ENCODE measurements at regions not wholly inside any gene's neighbourhood (a gene's known extent, or its start where the extent isn't known, plus 50 kb on each side); places are given as distances from the start of the nearest gene placed in this dataset.

GRCh38 chr12:127119600-127120140, 1147.3 kb upstream of the TMEM132C start:
- no peak for TF ChIP-seq CTCF (IDR thresholded peaks at IDR 0.05)
- TF ChIP-seq POLR2AphosphoS5 (IDR thresholded peaks at IDR 0.05), result no peak
- TF ChIP-seq POLR2A (IDR thresholded peaks at IDR 0.05), result no peak

All from stomach (tissue), 4 donors.